ENCODE measurements at regions not wholly inside any gene's neighbourhood (a gene's known extent, or its start where the extent isn't known, plus 50 kb on each side); places are given as distances from the start of the nearest gene placed in this dataset.

- TF ChIP-seq CTCF (IDR thresholded peaks at IDR 0.05; ENCODE audit: insufficient read depth, low read depth, low read length) (no peak), EZH2 (IDR thresholded peaks at IDR 0.05; ENCODE audit: insufficient read depth, low read length) (no peak)
These were observed 417.6 kb upstream of the CDIN1 start for GRCh38 chr15:36161771-36162212.

All from astrocyte (in vitro differentiated cells and primary cell).